ENCODE measurements at regions not wholly inside any gene's neighbourhood (a gene's known extent, or its start where the extent isn't known, plus 50 kb on each side); places are given as distances from the start of the nearest gene placed in this dataset.

GRCh38 chr19:20252613-20253012, 85.6 kb downstream of the ZNF486 start:
- Histone ChIP-seq H3K9me3 (ENCODE audit: control insufficient read depth, insufficient read depth, low read depth, low read length) (no peaks in the 10 kb centered on the region), H3K27me3 (ENCODE audit: control insufficient read depth, insufficient read depth, low read length) (no peaks in the 10 kb centered on the region), H3K4me1 (ENCODE audit: control insufficient read depth, insufficient read depth, low read length) (no peaks in the 10 kb centered on the region), H3K4me3 (ENCODE audit: low read depth in 2 of 2, low read length in 2 of 2) (no peak overlapping the region), H3K36me3 (ENCODE audit: control insufficient read depth, insufficient read depth, low read length) (no peaks in the 10 kb centered on the region), H3K27ac (ENCODE audit: low read length) (no peak overlapping the region)
- intact Hi-C loops (cut with micrococcal nuclease; ENCODE audit: unreplicated experiment) = no loop called here
- TF ChIP-seq SIN3A (IDR thresholded peaks at IDR 0.05; ENCODE audit: borderline replicate concordance, insufficient read depth, low read depth, low read length) (no peak), TCF7L2 (IDR thresholded peaks at IDR 0.05; ENCODE audit: low read depth, low read length) (no peak), POLR2AphosphoS5 (IDR thresholded peaks at IDR 0.05; ENCODE audit: low read depth, low read length) (no peak), REST (IDR thresholded peaks at IDR 0.05; ENCODE audit: insufficient read depth in 1 of 2, low read depth in 2 of 2, low read length in 1 of 2) (no peak)
- TF ChIP-seq, protein P1, sequence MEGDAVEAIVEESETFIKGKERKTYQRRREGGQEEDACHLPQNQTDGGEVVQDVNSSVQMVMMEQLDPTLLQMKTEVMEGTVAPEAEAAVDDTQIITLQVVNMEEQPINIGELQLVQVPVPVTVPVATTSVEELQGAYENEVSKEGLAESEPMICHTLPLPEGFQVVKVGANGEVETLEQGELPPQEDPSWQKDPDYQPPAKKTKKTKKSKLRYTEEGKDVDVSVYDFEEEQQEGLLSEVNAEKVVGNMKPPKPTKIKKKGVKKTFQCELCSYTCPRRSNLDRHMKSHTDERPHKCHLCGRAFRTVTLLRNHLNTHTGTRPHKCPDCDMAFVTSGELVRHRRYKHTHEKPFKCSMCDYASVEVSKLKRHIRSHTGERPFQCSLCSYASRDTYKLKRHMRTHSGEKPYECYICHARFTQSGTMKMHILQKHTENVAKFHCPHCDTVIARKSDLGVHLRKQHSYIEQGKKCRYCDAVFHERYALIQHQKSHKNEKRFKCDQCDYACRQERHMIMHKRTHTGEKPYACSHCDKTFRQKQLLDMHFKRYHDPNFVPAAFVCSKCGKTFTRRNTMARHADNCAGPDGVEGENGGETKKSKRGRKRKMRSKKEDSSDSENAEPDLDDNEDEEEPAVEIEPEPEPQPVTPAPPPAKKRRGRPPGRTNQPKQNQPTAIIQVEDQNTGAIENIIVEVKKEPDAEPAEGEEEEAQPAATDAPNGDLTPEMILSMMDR (IDR thresholded peaks at IDR 0.05) = no peak
- ATAC-seq (no peak), DNase-seq (ENCODE audit: low read depth, low spot score) (no peak)
- POLR2A ChIA-PET = no interaction called here
- CTCF ChIA-PET = no interaction called here
- no TSS peak for BruUV-seq (replicated peaks)
- in situ Hi-C loops (cut with HindIII; ENCODE audit: low pct_unique_long_range_greater_than_20kb, low sequenced_read_pairs) = no loop called here

DNA sequence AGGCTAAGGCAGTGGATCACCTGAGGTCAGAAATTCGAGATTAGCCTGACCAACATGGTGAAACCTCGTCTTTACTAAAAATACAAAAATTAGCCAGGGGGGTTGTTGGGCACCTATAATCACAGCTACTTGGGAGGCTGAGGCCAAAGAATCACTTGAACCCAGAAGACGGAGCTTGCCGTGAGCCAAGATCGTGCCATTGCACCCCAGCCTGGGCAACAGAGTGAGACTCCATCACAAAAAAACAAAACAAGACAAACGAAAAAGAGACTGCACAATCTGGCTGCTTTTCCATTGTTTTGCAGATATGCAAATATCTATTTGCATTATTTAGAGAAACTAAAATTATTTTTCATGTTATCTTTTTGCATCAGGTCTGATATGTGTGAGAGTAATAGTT, 83.6 kb downstream of the ZNF486 start:
- H3K4me1 ChIP-seq (ENCODE audit: control insufficient read depth, insufficient read depth, low read length) = no peaks in the 10 kb centered on the region
- no peaks in the 10 kb centered on the region for H3K36me3 ChIP-seq (ENCODE audit: control insufficient read depth, insufficient read depth, low read length)
- no TSS peak for BruUV-seq (replicated peaks)
- intact Hi-C loops (cut with micrococcal nuclease; ENCODE audit: unreplicated experiment) (no loop called here), in situ Hi-C loops (cut with HindIII; ENCODE audit: low pct_unique_long_range_greater_than_20kb, low sequenced_read_pairs) (no loop called here)
- H3K27me3 ChIP-seq (ENCODE audit: control insufficient read depth, insufficient read depth, low read length) = no peaks in the 10 kb centered on the region
- no peak for TF ChIP-seq POLR2AphosphoS5 (IDR thresholded peaks at IDR 0.05; ENCODE audit: low read depth, low read length)
- TF ChIP-seq, protein P1 (IDR thresholded peaks at IDR 0.05) = no peak
- no peak for TF ChIP-seq SIN3A (IDR thresholded peaks at IDR 0.05; ENCODE audit: borderline replicate concordance, insufficient read depth, low read depth, low read length)
- no peak for TF ChIP-seq REST (IDR thresholded peaks at IDR 0.05; ENCODE audit: insufficient read depth in 1 of 2, low read depth in 2 of 2, low read length in 1 of 2)
- TF ChIP-seq TCF7L2 (IDR thresholded peaks at IDR 0.05; ENCODE audit: low read depth, low read length) = no peak
- ChIA-PET CTCF (no interaction called here), POLR2A (no interaction called here)
- ATAC-seq (no peak), DNase-seq (ENCODE audit: low read depth, low spot score) (no peak)
- H3K9me3 ChIP-seq (ENCODE audit: control insufficient read depth, insufficient read depth, low read depth, low read length) = no peaks in the 10 kb centered on the region
- H3K4me3 ChIP-seq (ENCODE audit: low read depth in 2 of 2, low read length in 2 of 2) = no peak overlapping the region
- H3K27ac ChIP-seq (ENCODE audit: low read length) = no peak overlapping the region
